Endothelial cell of umbilical vein (primary cell): ENCODE measurements at regions not wholly inside any gene's neighbourhood (a gene's known extent, or its start where the extent isn't known, plus 50 kb on each side); places are given as distances from the start of the nearest gene placed in this dataset.

Source experiments
- BruUV-seq: library from RNA; stranded (reverse); fragments of 400-500 nt; replicated peaks from 2 replicates; lab custom pipeline; 2021; lab: Mats Ljungman, UMichigan
- CTCF ChIA-PET: fragments of 300-600, 350-600 bp; sonication (Branson Sonifier 250); formaldehyde crosslinking; loops from one replicate; lab custom pipeline; 2021; ENCODE audit warnings: antibody characterized with exemption, inconsistent platforms; lab: Charles Lee
- POLR2A ChIA-PET: fragments of 300-600, 350-600 bp; sonication (Branson Sonifier 250); formaldehyde crosslinking; loops from one replicate; lab custom pipeline; 2021; ENCODE audit warnings: antibody characterized with exemption, inconsistent platforms; lab: Charles Lee
- DNase-seq: peaks from one replicate; pipeline ENCODE4 v3.0.0-alpha.2; 2011; ENCODE audit warnings: low read depth, low spot score
- FAIRE-seq: peaks from 2 replicates; lab custom pipeline; 2011; peaks lifted over from hg19 to GRCh38; lab: Jason Lieb, UNC
- H2AFZ ChIP-seq: 2 replicates; pipeline ENCODE4 v1.6.0; 2012; ENCODE audit warnings: low read depth, low read length, control low read depth, inconsistent platforms
- H3K27ac ChIP-seq: 2 replicates; pipeline ENCODE4 v1.5.1; 2011; ENCODE audit warnings: low read depth, mild to moderate bottlenecking, control low read depth, low read length, moderate library complexity; ENCODE audit not compliant: insufficient read depth
- H3K27me3 ChIP-seq, 2 experiments: 2 replicates each; pipeline versions ENCODE4 v1.6.0 to v1.6.1; 2011; ENCODE audit warnings: low read length in 2 of 2, mixed read lengths in 1 of 2; ENCODE audit not compliant: control insufficient read depth in 2 of 2, insufficient read depth in 2 of 2
- H3K36me3 ChIP-seq, 2 experiments: 2 replicates in 1 of 2; 3 replicates in 1 of 2; pipeline ENCODE4 v1.5.1; 2011; ENCODE audit warnings: low read length in 2 of 2, mild to moderate bottlenecking in 1 of 2, moderate library complexity in 1 of 2; ENCODE audit not compliant: control insufficient read depth in 2 of 2, insufficient read depth in 2 of 2; ENCODE audit errors: extremely low read depth in 1 of 2
- H3K4me1 ChIP-seq: 3 replicates; pipeline ENCODE4 v1.5.1; 2011; ENCODE audit warnings: mild to moderate bottlenecking, low read length; ENCODE audit not compliant: control insufficient read depth, insufficient read depth; ENCODE audit errors: extremely low read depth
- H3K4me2 ChIP-seq: 2 replicates; pipeline ENCODE4 v1.6.1; 2011; ENCODE audit warnings: low read length, control low read depth, mixed read lengths; ENCODE audit not compliant: insufficient read depth
- H3K4me3 ChIP-seq, 3 experiments: fragments of 200-600 bp in 1 of 3; sonication (generic), shearing (Covaris generic) in 1 of 3; replicated peaks in 1 of 3; 2 replicates each; pipeline ENCODE4 v1.5.1; 2011 to 2016; ENCODE audit warnings: control low read depth in 3 of 3, low read length in 3 of 3, mild to moderate bottlenecking in 2 of 3, inconsistent platforms in 1 of 3, low read depth in 1 of 3, moderate library complexity in 1 of 3; ENCODE audit not compliant: insufficient read depth in 1 of 3
- H3K79me2 ChIP-seq: 2 replicates; pipeline ENCODE4 v1.6.0; 2012; ENCODE audit warnings: low read length, inconsistent platforms; ENCODE audit not compliant: control insufficient read depth, insufficient read depth
- H3K9ac ChIP-seq: replicated peaks from 2 replicates; pipeline ENCODE3; 2011; ENCODE audit warnings: low read length, control low read depth; ENCODE audit not compliant: insufficient read depth; ENCODE audit errors: extremely low read depth
- H3K9me1 ChIP-seq: replicated peaks from 3 replicates; pipeline ENCODE4 v1.6.0; 2011; ENCODE audit warnings: mild to moderate bottlenecking, low read length; ENCODE audit not compliant: control insufficient read depth, insufficient read depth; ENCODE audit errors: extremely low read depth
- H3K9me3 ChIP-seq: replicated peaks from 2 replicates; pipeline ENCODE4 v1.5.1; 2012; ENCODE audit warnings: low read length, inconsistent platforms; ENCODE audit not compliant: control insufficient read depth, insufficient read depth
- H4K20me1 ChIP-seq: replicated peaks from 2 replicates; pipeline ENCODE3; 2011; ENCODE audit warnings: mild to moderate bottlenecking, low read length; ENCODE audit not compliant: control insufficient read depth, insufficient read depth; ENCODE audit errors: extremely low read depth
- CTCF ChIP-seq, 2 donors: IDR thresholded peaks; 1 replicate in 1 of 2; 2 replicates in 1 of 2; pipeline ENCODE4 v1.5.1; 2011; ENCODE audit warnings: low read length in 2 of 2, mild to moderate bottlenecking in 2 of 2, moderate library complexity in 2 of 2, control low read depth in 1 of 2, inconsistent platforms in 1 of 2, low read depth in 1 of 2; ENCODE audit not compliant: insufficient read depth in 1 of 2; ENCODE audit errors: extremely low read depth in 1 of 2
- EZH2 ChIP-seq: IDR thresholded peaks from 2 replicates; pipeline ENCODE4 v1.6.1; 2012; ENCODE audit warnings: borderline replicate concordance, low read depth, mild to moderate bottlenecking, moderate library complexity, low read length, inconsistent platforms; ENCODE audit not compliant: severe bottlenecking
- FOS ChIP-seq: IDR thresholded peaks from 2 replicates; pipeline ENCODE4 v1.6.1; 2011; ENCODE audit warnings: mild to moderate bottlenecking, low read length, moderate library complexity, borderline replicate concordance; ENCODE audit not compliant: insufficient read depth
- GATA2 ChIP-seq: IDR thresholded peaks from 2 replicates; pipeline ENCODE4 v1.7.0; 2011; ENCODE audit warnings: low read depth, mild to moderate bottlenecking, moderate library complexity, mixed read lengths, low read length; ENCODE audit not compliant: insufficient read length, insufficient read depth
- JUN ChIP-seq: IDR thresholded peaks from 2 replicates; pipeline ENCODE4 v1.6.1; 2011; ENCODE audit warnings: borderline replicate concordance, low read depth; ENCODE audit not compliant: insufficient read length, insufficient read depth
- MAX ChIP-seq: IDR thresholded peaks from 2 replicates; pipeline ENCODE4 v1.6.1; 2011; ENCODE audit not compliant: insufficient read depth, insufficient read length
- MYC ChIP-seq: IDR thresholded peaks from one replicate; pipeline ENCODE4 v1.6.1; 2011; ENCODE audit warnings: mild to moderate bottlenecking, low read depth, low read length
- POLR2A ChIP-seq: IDR thresholded peaks from 2 replicates; pipeline ENCODE4 v1.6.1; 2012; ENCODE audit warnings: low read depth, mild to moderate bottlenecking, control low read depth, low read length
- POLR2AphosphoS5 ChIP-seq: IDR thresholded peaks from 2 replicates; pipeline ENCODE4 v1.6.1; 2012; ENCODE audit warnings: low read depth, mild to moderate bottlenecking, control low read depth, low read length, moderate library complexity; ENCODE audit not compliant: insufficient read depth
- dilution Hi-C: fragments of 300-500 bp; cut with MboI; formaldehyde crosslinking; loops from one replicate; pipeline ENCODE4 v1.15.0; 2019; ENCODE audit warnings: low sequenced_read_pairs; ENCODE audit not compliant: extremely low pct_ligation_motif_present
- intact Hi-C: fragments of 100-400 bp; cut with micrococcal nuclease; formaldehyde crosslinking; loops from one replicate; pipeline ENCODE4 v1.10.0; 2022

DNA sequence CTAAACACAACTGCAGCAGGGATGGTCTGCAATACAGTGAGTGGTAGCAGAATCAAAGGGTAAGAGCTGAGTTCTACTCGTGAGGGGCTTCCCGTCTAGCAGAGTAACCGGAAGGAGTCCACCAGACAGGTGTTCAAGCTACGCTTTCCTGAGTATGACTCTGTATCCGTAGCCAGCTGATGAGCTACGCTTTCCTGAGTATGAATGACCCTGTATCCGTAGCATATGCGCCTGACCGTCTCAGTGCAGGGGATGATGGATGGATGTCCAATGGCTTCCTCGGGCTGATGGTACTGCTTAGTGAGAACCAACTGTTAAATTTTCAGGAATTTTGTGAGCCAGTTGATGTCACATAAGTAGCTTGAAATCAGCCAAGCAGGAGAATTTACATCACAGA, 244.1 kb upstream of the MYT1L start:
- no peak for FAIRE-seq
- BruUV-seq, result no TSS peak
- Histone ChIP-seq H3K27ac (no peak overlapping the region), H3K27me3 (no peaks in the 10 kb centered on the region), H3K9ac (no peak overlapping the region), H3K9me3 (no peaks in the 10 kb centered on the region), H3K9me1 (no peaks in the 10 kb centered on the region), H2AFZ (no peak overlapping the region), H3K36me3 (no peaks in the 10 kb centered on the region), H4K20me1 (no peaks in the 10 kb centered on the region), H3K4me1 (no peaks in the 10 kb centered on the region), H3K4me3 (no peak overlapping the region), H3K79me2 (no peaks in the 10 kb centered on the region), H3K4me2 (no peak overlapping the region)
- no peak for DNase-seq
- ChIA-PET POLR2A (no interaction called here), CTCF (no interaction called here)
- intact Hi-C loops (no loop called here), dilution Hi-C loops (no loop called here)
- TF ChIP-seq POLR2AphosphoS5 (no peak), EZH2 (no peak), JUN (no peak), MAX (no peak), FOS (no peak), MYC (no peak), CTCF (IDR thresholded peaks at IDR 0.05; ENCODE audit: extremely low read depth in 1 of 2, insufficient read depth in 1 of 2, low read depth in 1 of 2, low read length in 2 of 2) (no peak), GATA2 (no peak), POLR2A (no peak)
